MCF 10A (cell line): ENCODE measurements at regions not wholly inside any gene's neighbourhood (a gene's known extent, or its start where the extent isn't known, plus 50 kb on each side); places are given as distances from the start of the nearest gene placed in this dataset.
A peak's percentile ranks its signal among the peaks of the same experiment; 100 is the strongest.
"Not testable (repeated sequence)": the region's sequence is repeated elsewhere in the genome, so short reads cannot be mapped to it uniquely, and the experiment has no call there.

ENCODE experiments used
- BruUV-seq: library from RNA; stranded (reverse); fragments of 400-500 nt; replicated peaks from 2 replicates; lab custom pipeline; 2021; lab: Mats Ljungman, UMichigan
- CTCF ChIA-PET: fragments of 300-600 bp; sonication (Branson Sonifier 250); formaldehyde crosslinking; extraction: SDS; loops from one replicate; lab custom pipeline; 2021; ENCODE audit warnings: antibody characterized with exemption, inconsistent platforms; lab: Yijun Ruan, JAX
- POLR2A ChIA-PET: fragments of 300-600, 350-650 bp; sonication (Branson Sonifier 250); formaldehyde crosslinking; extraction: SDS; loops from one replicate; lab custom pipeline; 2020; ENCODE audit warnings: antibody characterized with exemption, inconsistent platforms; lab: Yijun Ruan, JAX
- DNase-seq: peaks from one replicate; pipeline ENCODE4 v3.0.0-alpha.2; 2018; ENCODE audit not compliant: unreplicated experiment
- H3K27ac Mint-ChIP-seq: one replicate; pipeline ENCODE4 v1.8.0; 2022; ENCODE audit warnings: mild to moderate bottlenecking, low read depth, mixed read lengths; ENCODE audit not compliant: unreplicated experiment
- H3K27me3 Mint-ChIP-seq: one replicate; pipeline ENCODE4 v1.8.0; 2022; ENCODE audit warnings: mixed read lengths; ENCODE audit not compliant: insufficient read depth, unreplicated experiment
- H3K36me3 Mint-ChIP-seq: one replicate; pipeline ENCODE4 v1.8.0; 2022; ENCODE audit warnings: mild to moderate bottlenecking, moderate library complexity, mixed read lengths; ENCODE audit not compliant: insufficient read depth, unreplicated experiment
- H3K4me1 Mint-ChIP-seq: one replicate; pipeline ENCODE4 v1.8.0; 2022; ENCODE audit warnings: mixed read lengths; ENCODE audit not compliant: insufficient read depth, unreplicated experiment
- H3K4me3 Mint-ChIP-seq: one replicate; pipeline ENCODE4 v1.8.0; 2022; ENCODE audit warnings: mild to moderate bottlenecking, moderate library complexity, mixed read lengths; ENCODE audit not compliant: unreplicated experiment
- H3K9me3 Mint-ChIP-seq: one replicate; pipeline ENCODE4 v1.8.0; 2022; ENCODE audit warnings: mixed read lengths; ENCODE audit not compliant: unreplicated experiment
- intact Hi-C: fragments of 100-400 bp; cut with micrococcal nuclease; formaldehyde crosslinking; loops from 2 replicates; pipeline ENCODE4 v1.14.1; 2022
- TF ChIP-seq, protein P1 (sequence below): fragments of 200-600 bp; IDR thresholded peaks from one replicate; pipeline ENCODE4 v1.8.0; 2022; ENCODE audit warnings: antibody characterized with exemption, mild to moderate bottlenecking; ENCODE audit not compliant: unreplicated experiment

DNA sequence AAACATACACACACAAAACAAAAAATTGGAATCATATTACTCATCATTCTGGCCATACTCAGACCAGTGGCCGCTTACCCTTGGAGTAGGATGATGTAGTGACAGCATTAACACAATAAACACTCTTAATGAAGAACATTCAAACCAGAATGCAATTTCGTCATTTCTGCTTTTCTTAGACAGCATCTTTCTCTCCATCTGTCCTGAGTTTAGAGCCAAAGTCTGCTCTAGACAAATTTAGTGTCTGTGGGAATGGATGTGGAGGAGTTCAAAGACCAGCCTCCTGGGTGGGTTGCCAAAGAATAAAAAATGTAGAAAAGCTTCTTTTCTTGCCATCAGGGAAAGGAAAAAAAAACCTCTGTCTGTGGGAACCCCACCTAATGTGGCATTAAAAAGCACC lies 212.4 kb upstream of the POU1F1 start:
- DNase-seq: no peak
- intact Hi-C loops: no loop called here
- H3K9me3 Mint-ChIP-seq: no peaks in the 10 kb centered on the region
- H3K36me3 Mint-ChIP-seq: no peaks in the 10 kb centered on the region
- ChIA-PET CTCF (no interaction called here), POLR2A (no interaction called here)
- no peak overlapping the region for H3K27ac Mint-ChIP-seq
- H3K4me1 Mint-ChIP-seq: no peaks in the 10 kb centered on the region
- no peak overlapping the region for H3K4me3 Mint-ChIP-seq
- no TSS peak for BruUV-seq
- no peaks in the 10 kb centered on the region for H3K27me3 Mint-ChIP-seq
- TF ChIP-seq, protein P1, sequence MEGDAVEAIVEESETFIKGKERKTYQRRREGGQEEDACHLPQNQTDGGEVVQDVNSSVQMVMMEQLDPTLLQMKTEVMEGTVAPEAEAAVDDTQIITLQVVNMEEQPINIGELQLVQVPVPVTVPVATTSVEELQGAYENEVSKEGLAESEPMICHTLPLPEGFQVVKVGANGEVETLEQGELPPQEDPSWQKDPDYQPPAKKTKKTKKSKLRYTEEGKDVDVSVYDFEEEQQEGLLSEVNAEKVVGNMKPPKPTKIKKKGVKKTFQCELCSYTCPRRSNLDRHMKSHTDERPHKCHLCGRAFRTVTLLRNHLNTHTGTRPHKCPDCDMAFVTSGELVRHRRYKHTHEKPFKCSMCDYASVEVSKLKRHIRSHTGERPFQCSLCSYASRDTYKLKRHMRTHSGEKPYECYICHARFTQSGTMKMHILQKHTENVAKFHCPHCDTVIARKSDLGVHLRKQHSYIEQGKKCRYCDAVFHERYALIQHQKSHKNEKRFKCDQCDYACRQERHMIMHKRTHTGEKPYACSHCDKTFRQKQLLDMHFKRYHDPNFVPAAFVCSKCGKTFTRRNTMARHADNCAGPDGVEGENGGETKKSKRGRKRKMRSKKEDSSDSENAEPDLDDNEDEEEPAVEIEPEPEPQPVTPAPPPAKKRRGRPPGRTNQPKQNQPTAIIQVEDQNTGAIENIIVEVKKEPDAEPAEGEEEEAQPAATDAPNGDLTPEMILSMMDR: no peak

DNA sequence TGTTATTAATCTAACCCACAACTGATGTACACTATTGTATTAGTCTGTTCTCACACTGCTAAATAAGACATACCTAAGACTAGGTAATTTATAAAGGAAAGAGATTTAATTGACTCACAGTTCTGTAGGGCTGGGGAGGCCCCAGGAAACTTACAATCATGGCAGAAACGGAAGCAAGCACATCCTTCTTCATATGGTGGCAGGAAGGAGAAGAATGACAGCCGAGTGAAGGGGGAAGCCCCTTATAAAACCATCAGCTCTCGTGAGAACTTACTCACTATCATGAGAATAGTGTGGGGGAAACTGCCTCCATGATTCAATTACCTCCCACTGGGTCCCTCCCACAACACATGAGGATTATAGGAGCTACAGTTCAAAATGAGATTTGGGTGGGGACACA lies 210.3 kb upstream of the POU1F1 start:
- H3K27ac Mint-ChIP-seq, H3K4me3 Mint-ChIP-seq, BruUV-seq, DNase-seq, H3K4me1 Mint-ChIP-seq, intact Hi-C loops, H3K9me3 Mint-ChIP-seq, H3K27me3 Mint-ChIP-seq, H3K36me3 Mint-ChIP-seq: not testable (repeated sequence)
- POLR2A ChIA-PET: interaction anchor here (0.6 kb wide), 1 partner anchor 17 kb away, joined by 3 read pairs; no protein-coding TSS in a partner anchor
- CTCF ChIA-PET: interaction anchor here (0.7 kb wide), 1 partner anchor 66 kb away, joined by 5 read pairs; no protein-coding TSS in a partner anchor

DNA sequence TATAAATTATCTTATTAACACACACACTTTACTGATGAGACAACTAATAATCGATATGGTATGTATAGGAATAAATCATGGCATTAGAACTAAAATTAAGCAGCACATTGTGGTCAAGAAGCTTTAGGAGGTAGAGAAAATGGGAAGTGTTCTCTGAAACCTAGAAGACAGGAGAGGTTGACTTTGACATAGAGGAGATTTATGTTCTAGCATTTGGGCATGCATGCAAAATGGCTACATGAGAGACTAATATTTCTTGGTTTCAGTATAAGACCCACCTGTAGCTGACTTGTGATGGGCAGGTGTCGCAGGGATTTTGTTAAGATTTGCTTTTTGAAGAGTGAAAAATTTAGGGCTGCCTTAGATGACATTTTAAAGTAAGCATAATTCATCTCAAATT lies 209.7 kb upstream of the POU1F1 start:
- Mint-ChIP-seq H3K4me1 (no peaks in the 10 kb centered on the region), H3K36me3 (no peaks in the 10 kb centered on the region), H3K27ac (no peak overlapping the region), H3K9me3 (no peaks in the 10 kb centered on the region), H3K4me3 (no peak overlapping the region), H3K27me3 (no peaks in the 10 kb centered on the region)
- BruUV-seq: no TSS peak
- TF ChIP-seq, protein P1: no peak
- ChIA-PET CTCF (interaction anchor here (0.7 to 1.2 kb wide), 2 partner anchors 16 to 188 kb away, joined by 3 read pairs; no protein-coding TSS in a partner anchor), POLR2A (no interaction called here)
- intact Hi-C loops: no loop called here
- DNase-seq: no peak

DNA sequence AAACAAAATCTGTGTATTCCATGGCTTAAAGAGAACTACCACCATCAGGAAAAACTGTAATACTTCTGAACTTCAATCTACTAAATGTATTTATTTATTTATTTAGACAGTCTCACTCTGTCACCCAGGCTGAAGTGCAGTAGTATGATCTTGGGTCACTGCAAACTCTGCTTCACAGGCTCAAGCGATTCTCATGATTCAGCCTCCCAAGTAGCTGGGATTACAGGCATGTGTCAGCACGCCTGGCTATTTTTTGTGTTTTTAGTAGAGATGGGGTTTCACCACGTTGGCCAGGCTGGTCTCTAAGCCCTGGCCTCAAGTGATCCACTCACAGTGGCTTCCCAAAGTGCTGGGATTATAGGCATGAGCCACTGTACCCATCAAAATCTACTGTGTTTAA lies 202.3 kb upstream of the POU1F1 start:
- TF ChIP-seq, protein P1: no peak
- BruUV-seq: no TSS peak
- peaks cover 6% of the 10 kb centered on the region for H3K9me3 Mint-ChIP-seq
- DNase-seq: peak; percentile 30
- ChIA-PET POLR2A (no interaction called here), CTCF (no interaction called here)
- no peaks in the 10 kb centered on the region for H3K27me3 Mint-ChIP-seq
- H3K4me1 Mint-ChIP-seq: no peaks in the 10 kb centered on the region
- no peak overlapping the region for H3K27ac Mint-ChIP-seq
- H3K4me3 Mint-ChIP-seq: no peak overlapping the region
- intact Hi-C loops: no loop called here
- no peaks in the 10 kb centered on the region for H3K36me3 Mint-ChIP-seq

DNA sequence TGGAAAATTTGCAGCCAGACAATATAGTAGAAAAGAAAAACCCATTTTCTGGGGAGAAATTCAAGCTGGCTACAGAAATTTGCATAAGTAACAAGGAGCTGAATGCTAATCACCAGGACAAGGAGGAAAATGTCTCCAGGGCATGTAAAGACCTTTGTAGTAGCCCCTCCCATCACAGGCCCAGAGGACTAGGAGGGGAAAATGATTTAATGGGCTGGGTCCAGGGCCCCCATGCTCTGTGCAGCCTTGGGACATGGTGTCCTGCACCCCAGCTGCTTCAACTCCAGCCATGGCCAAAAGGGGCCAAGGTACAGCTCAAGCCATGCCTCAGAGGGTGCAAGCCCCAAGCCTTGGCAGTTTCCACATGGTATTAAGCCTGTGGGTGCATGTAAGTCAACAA lies 197.6 kb upstream of the POU1F1 start:
- Mint-ChIP-seq H3K27me3 (no peaks in the 10 kb centered on the region), H3K27ac (no peak overlapping the region), H3K4me3 (no peak overlapping the region), H3K36me3 (no peaks in the 10 kb centered on the region), H3K4me1 (no peaks in the 10 kb centered on the region), H3K9me3 (peaks cover 19% of the 10 kb centered on the region)
- no TSS peak for BruUV-seq
- intact Hi-C loops: no loop called here
- no peak for DNase-seq
- ChIA-PET CTCF (no interaction called here), POLR2A (no interaction called here)
- TF ChIP-seq, protein P1: no peak
